Esophagus muscularis mucosa (tissue), 3 donors: ENCODE measurements at regions not wholly inside any gene's neighbourhood (a gene's known extent, or its start where the extent isn't known, plus 50 kb on each side); places are given as distances from the start of the nearest gene placed in this dataset.

Experiments used
- CTCF ChIP-seq, 3 experiments: fragments of 200-600 bp in 2 of 3; fragments of 450-650 bp in 1 of 3; sonication (generic) in 2 of 3; IDR thresholded peaks; one replicate each; pipeline ENCODE4 v1.5.1; 2017 to 2019; ENCODE audit warnings: antibody characterized with exemption in 3 of 3, mild to moderate bottlenecking in 2 of 3, moderate library complexity in 1 of 3
- POLR2A ChIP-seq: fragments of 450-650 bp; IDR thresholded peaks from one replicate; pipeline ENCODE4 v1.6.1; 2017; ENCODE audit warnings: antibody characterized with exemption, moderate library complexity, mild to moderate bottlenecking, low read depth

DNA sequence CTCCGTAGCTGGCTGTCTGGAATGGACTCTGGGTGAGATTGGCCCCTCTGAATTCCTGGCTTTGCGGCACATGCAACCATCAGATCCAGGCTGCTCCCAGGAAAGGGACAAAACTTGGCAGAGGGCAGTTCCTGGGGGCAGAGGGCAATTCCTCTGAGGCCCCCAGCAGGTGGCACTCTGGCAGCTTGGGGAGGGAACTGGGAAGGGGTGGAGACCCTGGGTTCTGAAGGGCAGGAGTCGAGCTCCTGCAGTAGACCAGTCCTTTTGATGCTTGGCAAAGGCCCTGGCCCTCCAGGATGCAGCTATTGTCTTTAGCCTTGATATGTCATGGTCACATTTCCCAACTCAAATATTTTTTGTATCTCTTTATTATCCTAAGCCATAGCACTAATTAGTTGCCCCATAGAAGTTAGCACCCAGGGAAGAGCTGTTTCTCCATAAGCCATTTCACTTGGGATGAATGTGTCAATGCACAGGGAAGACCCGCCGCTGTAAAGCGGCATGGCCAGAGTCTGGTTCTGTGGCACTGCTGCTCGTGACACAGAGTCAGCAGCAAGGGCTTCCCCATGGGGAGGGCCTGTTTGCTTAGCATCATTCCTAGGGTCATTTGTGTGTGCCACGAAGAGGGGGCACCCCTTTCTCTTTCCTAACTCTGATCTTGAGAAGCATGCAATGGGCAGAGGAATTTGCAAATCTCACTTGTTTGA, 51.2 kb upstream of the CDK20 start:
- TF ChIP-seq CTCF (IDR thresholded peaks at IDR 0.05) (no peak), POLR2A (no peak)
